ENCODE measurements at regions not wholly inside any gene's neighbourhood (a gene's known extent, or its start where the extent isn't known, plus 50 kb on each side); places are given as distances from the start of the nearest gene placed in this dataset.

- H3K27me3 ChIP-seq = no peaks in the 10 kb centered on the region
- WGBS, 2 donors = 86 to 95% methylated on average over 2 of the region's 2 CpGs
- intact Hi-C loops (cut with DNase I; ENCODE audit: low total_unique reads) = no loop called here
- H3K27ac ChIP-seq = no peak overlapping the region
- no peak overlapping the region for H3K4me3 ChIP-seq
- no peaks in the 10 kb centered on the region for H3K4me1 ChIP-seq
- no peaks in the 10 kb centered on the region for H3K9me3 ChIP-seq
- TF ChIP-seq CTCF (IDR thresholded peaks at IDR 0.05) = no peak
- TF ChIP-seq POLR2A (IDR thresholded peaks at IDR 0.05) = no peak
- DNase-seq = no peak
- no peaks in the 10 kb centered on the region for H3K36me3 ChIP-seq (ENCODE audit: low read depth, missing control alignments)
Observed at GRCh38 chr16:64364016-64364415, 757.8 kb downstream of the CDH11 start.

GRCh38 chr16:64363039-64363438 is 758.8 kb downstream of the CDH11 start:
- Histone ChIP-seq H3K36me3 (ENCODE audit: low read depth, missing control alignments) (no peaks in the 10 kb centered on the region), H3K4me1 (no peaks in the 10 kb centered on the region), H3K4me3 (no peak overlapping the region), H3K27me3 (no peaks in the 10 kb centered on the region), H3K9me3 (no peaks in the 10 kb centered on the region), H3K27ac (no peak overlapping the region)
- no peak for DNase-seq
- 51 to 62% methylated on average over 2 of the region's 2 CpGs for WGBS, 2 donors
- no peak for TF ChIP-seq POLR2A (IDR thresholded peaks at IDR 0.05)
- TF ChIP-seq CTCF (IDR thresholded peaks at IDR 0.05) = no peak
- intact Hi-C loops (cut with DNase I; ENCODE audit: low total_unique reads) = no loop called here

- TF ChIP-seq CTCF (IDR thresholded peaks at IDR 0.05) = no peak
- H3K4me1 ChIP-seq = no peaks in the 10 kb centered on the region
- intact Hi-C loops (cut with DNase I; ENCODE audit: low total_unique reads) = no loop called here
- H3K27ac ChIP-seq = no peak overlapping the region
- no peak overlapping the region for H3K4me3 ChIP-seq
- no peaks in the 10 kb centered on the region for H3K36me3 ChIP-seq (ENCODE audit: low read depth, missing control alignments)
- no peak for DNase-seq
- WGBS, 2 donors = 72 to 86% methylated on average over 2 of the region's 2 CpGs
- no peaks in the 10 kb centered on the region for H3K27me3 ChIP-seq
- no peaks in the 10 kb centered on the region for H3K9me3 ChIP-seq
Observed at GRCh38 chr16:64362193-64362592, 759.7 kb downstream of the CDH11 start.

DNA sequence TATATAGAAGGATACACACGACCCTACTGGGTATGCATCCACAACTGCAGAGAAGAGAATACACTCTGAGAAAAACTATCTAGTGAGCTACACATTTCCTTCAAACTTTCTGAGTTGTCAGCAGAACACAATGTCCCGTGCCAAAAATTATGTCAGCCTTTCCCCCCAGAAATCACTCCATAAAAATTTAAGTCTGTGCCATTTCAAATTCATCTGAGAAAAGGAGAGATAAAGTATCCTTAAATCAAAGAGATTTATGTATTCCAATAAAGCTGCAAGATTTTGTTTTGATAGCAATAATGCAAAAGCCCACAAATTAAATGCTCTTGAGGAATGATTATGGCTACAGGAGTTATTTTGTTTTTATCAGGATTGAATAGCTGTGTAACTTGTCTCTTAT is 760.1 kb downstream of the CDH11 start:
- H3K27me3 ChIP-seq = no peaks in the 10 kb centered on the region
- no peak overlapping the region for H3K4me3 ChIP-seq

More for the DNA sequence above, 760.1 kb downstream of the CDH11 start:
- DNase-seq = no peak
- 73 to 78% methylated on average over 2 of the region's 2 CpGs for WGBS, 2 donors
- H3K36me3 ChIP-seq (ENCODE audit: low read depth, missing control alignments) = no peaks in the 10 kb centered on the region
- no peak overlapping the region for H3K27ac ChIP-seq
- TF ChIP-seq POLR2A (IDR thresholded peaks at IDR 0.05) (no peak), CTCF (IDR thresholded peaks at IDR 0.05) (no peak)
- no peaks in the 10 kb centered on the region for H3K9me3 ChIP-seq
- no peaks in the 10 kb centered on the region for H3K4me1 ChIP-seq
- intact Hi-C loops (cut with DNase I; ENCODE audit: low total_unique reads) = no loop called here

All from testis (tissue), 2 donors.